HCT116 (cell line): ENCODE measurements at regions not wholly inside any gene's neighbourhood (a gene's known extent, or its start where the extent isn't known, plus 50 kb on each side); places are given as distances from the start of the nearest gene placed in this dataset.

Experiments used
- ATAC-seq: fragments of 200-7000 bp; cut with Tn5 transposase; 2 replicates; pipeline ENCODE4 v1.9.1; 2020; ENCODE audit warnings: mild to moderate bottlenecking, moderate library complexity
- BruUV-seq: library from RNA; stranded (reverse); fragments of 400-500 nt; replicated peaks from 2 replicates; lab custom pipeline; 2021; lab: Mats Ljungman, UMichigan
- CTCF ChIA-PET: fragments of 300-600 bp; sonication (Branson Sonifier 250); formaldehyde crosslinking; loops from one replicate; lab custom pipeline; 2021; ENCODE audit warnings: antibody characterized with exemption; lab: Charles Lee
- POLR2A ChIA-PET: fragments of 300-600, 350-600 bp; sonication (Branson Sonifier 250); formaldehyde crosslinking; loops from one replicate; lab custom pipeline; 2021; ENCODE audit warnings: antibody characterized with exemption; lab: Charles Lee
- RAD21 ChIA-PET, 2 experiments: fragments of 300-600 bp; sonication (Branson Sonifier 250); formaldehyde crosslinking; loops; one replicate each; lab custom pipeline; 2023; ENCODE audit warnings: low total read pairs in 2 of 2; ENCODE audit not compliant: uncharacterized antibody in 2 of 2, unreplicated experiment in 2 of 2, low non-redundant PET in 1 of 2; lab: Charles Lee
- DNase-seq: peaks from one replicate; pipeline ENCODE4 v3.0.0-alpha.2; 2010; ENCODE audit warnings: low read depth, low spot score
- H2AFZ ChIP-seq: fragments of 200-600 bp; shearing (Covaris generic), sonication (generic); 2 replicates; pipeline ENCODE4 v1.6.1; 2017; ENCODE audit warnings: low read depth, mixed run types, mixed read lengths, antibody characterized with exemption, low read length; ENCODE audit not compliant: poor library complexity, severe bottlenecking
- H3K27ac ChIP-seq: 2 replicates; pipeline ENCODE4 v1.5.1; 2012; ENCODE audit warnings: low read depth, low read length
- H3K27me3 ChIP-seq: fragments of 200-600 bp; sonication (generic); 2 replicates; pipeline ENCODE4 v1.6.1; 2016; ENCODE audit warnings: mixed run types, low read length, mixed read lengths; ENCODE audit not compliant: insufficient read depth
- H3K36me3 ChIP-seq, 2 experiments: fragments of 200-500 bp in 1 of 2; fragments of 200-600 bp in 1 of 2; sonication (Bioruptor generic) in 1 of 2; sonication (generic) in 1 of 2; 2 replicates each; pipeline versions ENCODE4 v1.5.1 to v1.6.1; 2014 to 2016; ENCODE audit warnings: low read length in 2 of 2, inconsistent platforms in 1 of 2, mixed read lengths in 1 of 2, mixed run types in 1 of 2; ENCODE audit not compliant: insufficient read depth in 2 of 2, control insufficient read depth in 1 of 2
- H3K4me1 ChIP-seq, 2 experiments: fragments of 200-600 bp in 1 of 2; sonication (generic) in 1 of 2; 2 replicates each; pipeline versions ENCODE4 v1.5.1 to v1.6.1; 2012 to 2017; ENCODE audit warnings: low read length in 2 of 2, inconsistent platforms in 1 of 2, mild to moderate bottlenecking in 1 of 2, mixed read lengths in 1 of 2, mixed run types in 1 of 2, moderate library complexity in 1 of 2; ENCODE audit not compliant: insufficient read depth in 2 of 2, control insufficient read depth in 1 of 2
- H3K4me2 ChIP-seq: fragments of 200-600 bp; sonication (generic); 2 replicates; pipeline ENCODE4 v1.6.1; 2017; ENCODE audit warnings: mixed run types, low read length, mixed read lengths
- H3K4me3 ChIP-seq, 2 experiments: fragments of 200-600 bp in 1 of 2; sonication (generic) in 1 of 2; replicated peaks in 1 of 2; 2 replicates each; pipeline ENCODE4 v1.5.1; 2011 to 2016; ENCODE audit warnings: low read length in 2 of 2, control low read depth in 1 of 2, low read depth in 1 of 2, mild to moderate bottlenecking in 1 of 2, mixed read lengths in 1 of 2, mixed run types in 1 of 2
- H3K79me2 ChIP-seq: fragments of 200-600 bp; sonication (generic); 2 replicates; pipeline ENCODE4 v1.6.1; 2017; ENCODE audit warnings: mild to moderate bottlenecking, mixed run types, low read length, moderate library complexity, mixed read lengths; ENCODE audit not compliant: insufficient read depth
- H3K9ac ChIP-seq: fragments of 200-600 bp; sonication (generic); 2 replicates; pipeline ENCODE4 v1.6.1; 2016; ENCODE audit warnings: low read length, mixed read lengths
- H3K9me2 ChIP-seq: fragments of 200-600 bp; sonication (generic), shearing (Covaris generic); 2 replicates; pipeline ENCODE4 v1.6.1; 2017; ENCODE audit warnings: mixed run types, mild to moderate bottlenecking, moderate library complexity; ENCODE audit not compliant: insufficient read depth
- H3K9me3 ChIP-seq, 2 experiments: fragments of 200-500 bp in 1 of 2; fragments of 200-600 bp in 1 of 2; sonication (Bioruptor generic) in 1 of 2; sonication (generic) in 1 of 2; 2 replicates each; pipeline ENCODE4 v1.6.1; 2014 to 2017; ENCODE audit warnings: low read length in 2 of 2, mixed read lengths in 2 of 2, inconsistent platforms in 1 of 2, low read depth in 1 of 2, mild to moderate bottlenecking in 1 of 2, mixed run types in 1 of 2, moderate library complexity in 1 of 2; ENCODE audit not compliant: control insufficient read depth in 1 of 2, insufficient read depth in 1 of 2
- H4K20me1 ChIP-seq: fragments of 200-600 bp; sonication (generic), shearing (Covaris generic); 2 replicates; pipeline ENCODE4 v1.6.1; 2017; ENCODE audit warnings: mixed run types, mild to moderate bottlenecking, moderate library complexity; ENCODE audit not compliant: insufficient read depth
- ATF3 ChIP-seq: IDR thresholded peaks from 2 replicates; pipeline ENCODE4 v1.6.1; 2012
- CBX3 ChIP-seq: IDR thresholded peaks from 2 replicates; pipeline ENCODE4 v1.6.1; 2012; ENCODE audit warnings: low read depth
- CEBPB ChIP-seq: IDR thresholded peaks from 2 replicates; pipeline ENCODE4 v1.6.1; 2012; ENCODE audit warnings: low read depth
- CTCF ChIP-seq, 3 experiments: fragments of 200-600 bp in 1 of 3; sonication (generic) in 1 of 3; IDR thresholded peaks in 2 of 3; conservative IDR thresholded peaks in 1 of 3; 2 replicates each; pipeline ENCODE4 v1.5.1; 2012 to 2017; ENCODE audit warnings: low read depth in 2 of 3, low read length in 2 of 3, antibody characterized with exemption in 1 of 3, borderline replicate concordance in 1 of 3, control low read depth in 1 of 3, mild to moderate bottlenecking in 1 of 3, mixed read lengths in 1 of 3, mixed run types in 1 of 3, moderate library complexity in 1 of 3; ENCODE audit not compliant: insufficient read depth in 1 of 3
- EGR1 ChIP-seq: IDR thresholded peaks from 2 replicates; pipeline ENCODE4 v1.6.1; 2012; ENCODE audit warnings: low read depth
- ELF1 ChIP-seq: IDR thresholded peaks from 2 replicates; pipeline ENCODE4 v1.6.1; 2012; ENCODE audit warnings: low read depth, borderline replicate concordance
- EZH2 ChIP-seq: fragments of 200-600 bp; sonication (generic); IDR thresholded peaks from 2 replicates; pipeline ENCODE4 v1.6.1; 2017; ENCODE audit warnings: antibody characterized with exemption, mixed run types
- FOSL1 ChIP-seq: IDR thresholded peaks from 2 replicates; pipeline ENCODE4 v1.6.1; 2012; ENCODE audit warnings: low read depth
- MAX ChIP-seq: IDR thresholded peaks from 2 replicates; pipeline ENCODE4 v1.6.1; 2012
- POLR2AphosphoS5 ChIP-seq: IDR thresholded peaks from 2 replicates; pipeline ENCODE4 v1.6.1; 2011; ENCODE audit warnings: mild to moderate bottlenecking, low read depth, low read length, moderate library complexity
- RAD21 ChIP-seq: IDR thresholded peaks from 2 replicates; pipeline ENCODE4 v1.6.1; 2012; ENCODE audit warnings: low read depth, mild to moderate bottlenecking
- REST ChIP-seq: IDR thresholded peaks from 2 replicates; pipeline ENCODE4 v1.6.1; 2012; ENCODE audit warnings: low read depth
- SP1 ChIP-seq: IDR thresholded peaks from 2 replicates; pipeline ENCODE4 v1.6.1; 2012; ENCODE audit warnings: low read depth
- SRF ChIP-seq: IDR thresholded peaks from 2 replicates; pipeline ENCODE4 v1.6.1; 2012; ENCODE audit warnings: low read depth
- TCF7L2 ChIP-seq: IDR thresholded peaks from 2 replicates; pipeline ENCODE4 v1.7.0; 2011; ENCODE audit warnings: borderline replicate concordance, inconsistent platforms; ENCODE audit not compliant: insufficient read depth, insufficient read length; ENCODE audit errors: extremely low read depth
- YY1 ChIP-seq: IDR thresholded peaks from 2 replicates; pipeline ENCODE4 v1.6.1; 2011; ENCODE audit warnings: low read length, low read depth, moderate library complexity, mild to moderate bottlenecking; ENCODE audit not compliant: insufficient replicate concordance; ENCODE audit errors: extremely low read depth
- ZBTB33 ChIP-seq: IDR thresholded peaks from 2 replicates; pipeline ENCODE4 v1.6.1; 2011; ENCODE audit warnings: mild to moderate bottlenecking, low read length, moderate library complexity; ENCODE audit not compliant: insufficient replicate concordance; ENCODE audit errors: extremely low read depth
- ZFX ChIP-seq: fragments of 450-650 bp; IDR thresholded peaks from 2 replicates; pipeline ENCODE4 v1.6.1; 2017
- intact Hi-C: fragments of 100-400 bp; cut with micrococcal nuclease; formaldehyde crosslinking; loops from 2 replicates; pipeline ENCODE4 v1.10.0; 2022

- TF ChIP-seq RAD21, result no peak
- TF ChIP-seq EZH2, result no peak
- no peak for TF ChIP-seq SP1
- TF ChIP-seq SRF, result no peak
- no peak for TF ChIP-seq ELF1
- TF ChIP-seq MAX, result no peak
- TF ChIP-seq EGR1, result no peak
- TF ChIP-seq, all 23 proteins: peak for 0
These were observed 144.6 kb upstream of the MAP9 start (continued) for GRCh38 chr4:155521382-155521781.

- Histone ChIP-seq H3K9me2 (no peaks in the 10 kb centered on the region), H3K4me1 (no peaks in the 10 kb centered on the region), H3K4me3 (no peak overlapping the region), H3K9me3 (no peaks in the 10 kb centered on the region; a peak in 1 of 4 replicates), H2AFZ (no peak overlapping the region), H3K27me3 (no peaks in the 10 kb centered on the region), H4K20me1 (no peaks in the 10 kb centered on the region), H3K9ac (no peak overlapping the region), H3K27ac (no peak overlapping the region), H3K4me2 (no peak overlapping the region), H3K36me3 (no peaks in the 10 kb centered on the region), H3K79me2 (no peaks in the 10 kb centered on the region)
- intact Hi-C loops, result no loop called here
- RAD21 ChIA-PET, result no interaction called here
- ATAC-seq, result no peak
- BruUV-seq, result no TSS peak
- POLR2A ChIA-PET, result no interaction called here
- CTCF ChIA-PET, result interaction anchor here (1.2 kb wide), 1 partner anchor 13 kb away, joined by 4 read pairs; no protein-coding TSS in a partner anchor
- DNase-seq, result no peak
- no peak for TF ChIP-seq ZBTB33
- no peak for TF ChIP-seq FOSL1
- no peak for TF ChIP-seq REST
- TF ChIP-seq SP1, result no peak
- TF ChIP-seq TCF7L2, result no peak
- TF ChIP-seq ELF1, result no peak
- TF ChIP-seq POLR2AphosphoS5, result no peak
- no peak for TF ChIP-seq CTCF (IDR thresholded peaks at IDR 0.05 in 2 of 3, conservative IDR thresholded peaks at IDR 0.05 in 1 of 3; ENCODE audit: borderline replicate concordance in 1 of 3, insufficient read depth in 1 of 3, low read depth in 2 of 3, low read length in 2 of 3)
- TF ChIP-seq CBX3, result no peak
- no peak for TF ChIP-seq RAD21
- no peak for TF ChIP-seq ATF3
- no peak for TF ChIP-seq SRF
- no peak for TF ChIP-seq CEBPB
- no peak for TF ChIP-seq YY1
- no peak for TF ChIP-seq ZFX
These were observed 138.8 kb upstream of the MAP9 start for GRCh38 chr4:155515444-155516075.
